ENCODE measurements at regions not wholly inside any gene's neighbourhood (a gene's known extent, or its start where the extent isn't known, plus 50 kb on each side); places are given as distances from the start of the nearest gene placed in this dataset.

DNA sequence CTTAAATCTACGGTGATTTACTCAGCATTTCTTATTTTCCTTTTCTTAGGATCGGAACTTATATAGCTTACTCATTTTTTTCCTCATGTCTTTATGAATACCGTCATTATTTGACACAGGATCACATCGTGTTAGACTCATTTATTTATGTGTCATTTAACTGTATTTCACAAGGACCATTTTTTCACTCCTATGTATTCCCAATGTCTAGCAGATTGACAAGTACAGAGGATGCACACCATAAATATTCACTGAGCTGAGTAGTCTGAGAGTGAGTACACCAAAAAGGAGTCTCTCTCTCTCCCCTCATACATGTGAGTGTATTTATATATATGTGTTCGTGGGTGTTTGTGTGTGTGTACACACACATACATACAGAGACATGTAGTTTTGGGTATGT lies 573.5 kb downstream of the RNF144A start:
- H3K9ac ChIP-seq (ENCODE audit: low read length): no peak overlapping the region
- no peak for TF ChIP-seq RAD21 (conservative IDR thresholded peaks at IDR 0.05)
- peak; percentile 77 for TF ChIP-seq EP300 (conservative IDR thresholded peaks at IDR 0.05; ENCODE audit: poor library complexity, severe bottlenecking)
- TF ChIP-seq POLR2AphosphoS5 (IDR thresholded peaks at IDR 0.05): peak; percentile 67
- H3K27ac ChIP-seq (ENCODE audit: low read length): no peak overlapping the region
- no peaks in the 10 kb centered on the region for H4K20me1 ChIP-seq (ENCODE audit: insufficient read depth)
- no peak overlapping the region for H2AFZ ChIP-seq (ENCODE audit: low read depth, low read length)
- no peak overlapping the region for H3K4me3 ChIP-seq (ENCODE audit: low read length)
- no peaks in the 10 kb centered on the region for H3K9me3 ChIP-seq (ENCODE audit: low read length)
- no peaks in the 10 kb centered on the region for H3K9me2 ChIP-seq (ENCODE audit: insufficient read depth, low read length)
- H3K27me3 ChIP-seq (ENCODE audit: insufficient read depth, low read depth, low read length): no peaks in the 10 kb centered on the region
- H3K36me3 ChIP-seq (ENCODE audit: insufficient read depth, low read length): no peaks in the 10 kb centered on the region
- H3K79me2 ChIP-seq (replicated peaks; ENCODE audit: insufficient read depth, low read length): no peaks in the 10 kb centered on the region
- H3F3A ChIP-seq (ENCODE audit: insufficient read depth, low read length, poor library complexity, severe bottlenecking): no peaks in the 10 kb centered on the region
- no peak overlapping the region for H3K4me2 ChIP-seq (ENCODE audit: low read length)

- H3K4me3 ChIP-seq (ENCODE audit: low read length): no peak overlapping the region
- H3K27me3 ChIP-seq (ENCODE audit: insufficient read depth, low read depth, low read length): no peaks in the 10 kb centered on the region
- H2AFZ ChIP-seq (ENCODE audit: low read depth, low read length): no peak overlapping the region
- no peak for TF ChIP-seq TAF1 (IDR thresholded peaks at IDR 0.05; ENCODE audit: low read depth)
- TF ChIP-seq CTCF (IDR thresholded peaks at IDR 0.05; ENCODE audit: poor library complexity, severe bottlenecking): no peak
- no peak for TF ChIP-seq SMC3 (conservative IDR thresholded peaks at IDR 0.05; ENCODE audit: poor library complexity)
- TF ChIP-seq MXI1 (conservative IDR thresholded peaks at IDR 0.05; ENCODE audit: poor library complexity, severe bottlenecking): no peak
- TF ChIP-seq, protein P1, sequence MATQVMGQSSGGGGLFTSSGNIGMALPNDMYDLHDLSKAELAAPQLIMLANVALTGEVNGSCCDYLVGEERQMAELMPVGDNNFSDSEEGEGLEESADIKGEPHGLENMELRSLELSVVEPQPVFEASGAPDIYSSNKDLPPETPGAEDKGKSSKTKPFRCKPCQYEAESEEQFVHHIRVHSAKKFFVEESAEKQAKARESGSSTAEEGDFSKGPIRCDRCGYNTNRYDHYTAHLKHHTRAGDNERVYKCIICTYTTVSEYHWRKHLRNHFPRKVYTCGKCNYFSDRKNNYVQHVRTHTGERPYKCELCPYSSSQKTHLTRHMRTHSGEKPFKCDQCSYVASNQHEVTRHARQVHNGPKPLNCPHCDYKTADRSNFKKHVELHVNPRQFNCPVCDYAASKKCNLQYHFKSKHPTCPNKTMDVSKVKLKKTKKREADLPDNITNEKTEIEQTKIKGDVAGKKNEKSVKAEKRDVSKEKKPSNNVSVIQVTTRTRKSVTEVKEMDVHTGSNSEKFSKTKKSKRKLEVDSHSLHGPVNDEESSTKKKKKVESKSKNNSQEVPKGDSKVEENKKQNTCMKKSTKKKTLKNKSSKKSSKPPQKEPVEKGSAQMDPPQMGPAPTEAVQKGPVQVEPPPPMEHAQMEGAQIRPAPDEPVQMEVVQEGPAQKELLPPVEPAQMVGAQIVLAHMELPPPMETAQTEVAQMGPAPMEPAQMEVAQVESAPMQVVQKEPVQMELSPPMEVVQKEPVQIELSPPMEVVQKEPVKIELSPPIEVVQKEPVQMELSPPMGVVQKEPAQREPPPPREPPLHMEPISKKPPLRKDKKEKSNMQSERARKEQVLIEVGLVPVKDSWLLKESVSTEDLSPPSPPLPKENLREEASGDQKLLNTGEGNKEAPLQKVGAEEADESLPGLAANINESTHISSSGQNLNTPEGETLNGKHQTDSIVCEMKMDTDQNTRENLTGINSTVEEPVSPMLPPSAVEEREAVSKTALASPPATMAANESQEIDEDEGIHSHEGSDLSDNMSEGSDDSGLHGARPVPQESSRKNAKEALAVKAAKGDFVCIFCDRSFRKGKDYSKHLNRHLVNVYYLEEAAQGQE (IDR thresholded peaks at IDR 0.05; ENCODE audit: borderline replicate concordance): no peak
- TF ChIP-seq EZH2 (IDR thresholded peaks at IDR 0.05; ENCODE audit: borderline replicate concordance, insufficient read depth, low read length, poor library complexity, severe bottlenecking): no peak
- no peak for TF ChIP-seq RAD21 (conservative IDR thresholded peaks at IDR 0.05)
- no peak for TF ChIP-seq EP300 (conservative IDR thresholded peaks at IDR 0.05; ENCODE audit: poor library complexity, severe bottlenecking)
- H3K79me2 ChIP-seq (replicated peaks; ENCODE audit: insufficient read depth, low read length): no peaks in the 10 kb centered on the region
- no peaks in the 10 kb centered on the region for H3F3A ChIP-seq (ENCODE audit: insufficient read depth, low read length, poor library complexity, severe bottlenecking)
- no peaks in the 10 kb centered on the region for H3K9me3 ChIP-seq (ENCODE audit: low read length)
- H3K27ac ChIP-seq (ENCODE audit: low read length): no peak overlapping the region
- no peak overlapping the region for H3K4me2 ChIP-seq (ENCODE audit: low read length)
- no peaks in the 10 kb centered on the region for H3K36me3 ChIP-seq (ENCODE audit: insufficient read depth, low read length)
- no peaks in the 10 kb centered on the region for H4K20me1 ChIP-seq (ENCODE audit: insufficient read depth)
- no peak overlapping the region for H3K9ac ChIP-seq (ENCODE audit: low read length)
- no peaks in the 10 kb centered on the region for H3K9me2 ChIP-seq (ENCODE audit: insufficient read depth, low read length)
These were observed 575.5 kb downstream of the RNF144A start for GRCh38 chr2:7492719-7493118.

GRCh38 chr2:7497178-7497577 lies 580.0 kb downstream of the RNF144A start:
- Histone ChIP-seq H3K4me3 (ENCODE audit: low read length) (no peak overlapping the region), H3K9ac (ENCODE audit: low read length) (no peak overlapping the region), H3K79me2 (replicated peaks; ENCODE audit: insufficient read depth, low read length) (no peaks in the 10 kb centered on the region), H3K9me2 (ENCODE audit: insufficient read depth, low read length) (no peaks in the 10 kb centered on the region), H3K27me3 (ENCODE audit: insufficient read depth, low read depth, low read length) (no peaks in the 10 kb centered on the region), H4K20me1 (ENCODE audit: insufficient read depth) (no peaks in the 10 kb centered on the region), H2AFZ (ENCODE audit: low read depth, low read length) (no peak overlapping the region), H3K9me3 (ENCODE audit: low read length) (no peaks in the 10 kb centered on the region), H3K36me3 (ENCODE audit: insufficient read depth, low read length) (no peaks in the 10 kb centered on the region), H3K27ac (ENCODE audit: low read length) (no peak overlapping the region), H3F3A (ENCODE audit: insufficient read depth, low read length, poor library complexity, severe bottlenecking) (no peaks in the 10 kb centered on the region), H3K4me2 (ENCODE audit: low read length) (no peak overlapping the region)
- TF ChIP-seq, protein P1 (IDR thresholded peaks at IDR 0.05; ENCODE audit: borderline replicate concordance): no peak
- TF ChIP-seq EP300 (conservative IDR thresholded peaks at IDR 0.05; ENCODE audit: poor library complexity, severe bottlenecking) (no peak), RAD21 (conservative IDR thresholded peaks at IDR 0.05) (no peak), CTCF (IDR thresholded peaks at IDR 0.05; ENCODE audit: poor library complexity, severe bottlenecking) (no peak), EZH2 (IDR thresholded peaks at IDR 0.05; ENCODE audit: borderline replicate concordance, insufficient read depth, low read length, poor library complexity, severe bottlenecking) (no peak), MXI1 (conservative IDR thresholded peaks at IDR 0.05; ENCODE audit: poor library complexity, severe bottlenecking) (no peak), POLR2AphosphoS5 (IDR thresholded peaks at IDR 0.05) (no peak), TAF1 (IDR thresholded peaks at IDR 0.05; ENCODE audit: low read depth) (no peak), SMC3 (conservative IDR thresholded peaks at IDR 0.05; ENCODE audit: poor library complexity) (no peak)

All from neural cell (in vitro differentiated cells).